Superior temporal gyrus (tissue), 1 donor: ENCODE measurements at regions not wholly inside any gene's neighbourhood (a gene's known extent, or its start where the extent isn't known, plus 50 kb on each side); places are given as distances from the start of the nearest gene placed in this dataset.

Experiments used
- DNase-seq: peaks from one replicate; pipeline ENCODE4 v3.0.0-alpha.2; 2016; ENCODE audit errors: extremely low spot score

DNA sequence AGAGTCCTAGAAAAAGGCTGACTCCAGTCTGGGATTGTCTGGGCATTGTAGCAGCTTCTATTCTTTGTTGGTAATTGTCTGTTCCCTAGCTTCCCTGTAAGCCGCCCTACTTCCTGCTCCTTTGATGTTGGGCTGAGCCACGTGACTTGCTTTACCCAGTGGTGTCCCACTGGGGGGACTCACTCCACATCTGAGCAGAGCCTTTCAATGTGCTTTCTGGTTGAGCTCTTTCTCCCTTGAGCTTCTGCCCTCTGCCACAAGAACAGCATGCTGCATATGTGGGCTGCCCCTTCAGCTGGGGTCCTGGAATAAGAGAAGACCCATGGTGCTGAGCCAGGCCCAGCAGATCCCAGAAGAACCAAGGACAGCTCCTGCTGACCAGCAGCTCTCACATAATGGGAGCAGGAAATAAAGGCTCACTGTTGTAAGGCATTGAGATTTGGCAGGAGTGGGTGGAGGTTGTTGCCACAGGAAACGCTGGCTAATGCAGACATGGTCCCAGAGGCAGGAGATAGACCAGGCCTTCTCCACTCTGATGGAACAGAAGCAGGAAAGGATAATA lies 276.3 kb upstream of the GJB5 start:
- no peak for DNase-seq

DNA sequence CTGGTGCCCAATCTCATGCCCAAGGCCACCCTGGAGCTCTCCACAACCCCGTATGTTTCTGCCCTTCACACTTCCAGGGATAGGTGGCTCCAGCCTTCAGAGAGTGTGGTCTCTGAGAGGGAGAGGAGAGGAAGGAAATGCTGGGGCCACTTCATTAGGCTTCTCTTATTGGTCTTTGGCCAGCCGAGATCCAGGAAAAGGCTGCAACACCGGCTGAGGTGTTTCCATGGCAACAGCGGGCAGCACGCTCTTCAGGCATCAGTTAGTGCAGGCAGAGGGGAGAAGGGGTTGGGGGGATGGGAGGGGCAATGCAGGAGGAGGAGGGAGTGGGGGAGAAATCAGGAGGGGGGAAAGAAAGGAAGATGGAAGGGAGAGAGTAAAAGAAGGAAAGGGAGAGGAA lies 275.1 kb upstream of the GJB5 start:
- no peak for DNase-seq

DNA sequence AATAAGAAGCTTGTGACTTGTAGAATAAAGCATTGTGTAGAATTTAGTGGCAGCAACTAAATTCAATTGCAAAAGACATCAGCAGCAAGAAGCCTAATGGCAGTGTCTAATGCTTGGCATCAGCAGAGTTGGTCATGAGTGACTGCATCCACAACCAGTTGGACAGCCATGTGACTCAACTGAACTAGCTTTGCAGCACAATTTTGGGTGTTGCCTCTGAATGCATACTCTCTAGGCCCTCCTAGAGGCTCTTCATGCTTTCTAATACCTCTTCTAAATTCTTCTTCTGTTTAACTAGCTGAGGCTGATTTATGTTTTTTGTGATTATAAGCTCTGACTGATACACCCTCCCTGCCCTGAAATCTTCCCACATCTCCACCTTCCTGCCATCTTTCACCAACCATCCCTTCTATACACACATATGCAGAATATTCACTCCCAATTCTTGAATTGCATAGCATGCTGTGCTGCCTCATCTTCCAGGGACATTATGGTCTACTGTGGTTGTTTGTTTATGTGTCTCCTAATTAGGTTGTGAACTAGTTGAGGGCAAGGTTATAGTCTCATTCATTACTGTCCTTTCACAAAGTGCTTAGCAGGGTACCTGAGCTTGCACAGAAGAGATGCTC lies 266.7 kb upstream of the GJB5 start:
- no peak for DNase-seq

DNA sequence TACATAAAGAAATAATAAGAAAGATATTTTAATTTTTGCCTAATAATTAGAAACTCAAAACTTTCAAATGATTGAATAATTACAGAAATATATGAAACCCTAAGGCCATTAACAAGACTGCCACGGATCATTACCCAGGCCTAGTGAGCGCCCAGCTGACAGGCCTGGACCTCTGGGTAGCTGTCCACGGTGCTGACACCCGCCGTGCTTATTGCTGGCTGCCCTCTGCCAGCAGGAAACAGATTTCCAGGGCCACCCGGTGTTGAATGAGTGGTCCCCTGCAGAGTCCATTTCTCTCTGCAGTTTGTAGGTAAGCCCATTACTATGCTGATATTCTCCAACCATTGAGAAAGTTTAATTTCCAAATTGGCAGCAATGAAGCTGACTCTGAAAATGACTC lies 254.4 kb upstream of the GJB5 start:
- no peak for DNase-seq

DNA sequence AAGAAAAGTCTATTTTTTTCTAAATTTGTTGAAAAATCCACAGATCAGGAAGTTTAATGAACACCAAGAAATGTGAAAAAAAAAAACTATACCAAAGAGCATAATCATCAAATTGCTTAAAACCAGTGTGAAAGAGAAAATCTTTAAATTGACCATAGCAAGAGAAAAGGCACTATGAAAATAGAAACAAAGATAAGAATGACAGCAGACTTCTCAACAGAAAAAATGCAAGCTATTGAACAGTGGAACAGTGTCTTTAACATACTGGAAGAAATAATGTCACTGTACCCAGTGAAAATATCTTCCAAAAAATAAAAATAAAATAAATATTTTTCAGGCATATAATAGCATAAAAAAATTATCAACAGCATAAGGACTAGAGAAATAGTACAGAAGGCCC lies 243.0 kb upstream of the GJB5 start:
- DNase-seq = no peak

DNA sequence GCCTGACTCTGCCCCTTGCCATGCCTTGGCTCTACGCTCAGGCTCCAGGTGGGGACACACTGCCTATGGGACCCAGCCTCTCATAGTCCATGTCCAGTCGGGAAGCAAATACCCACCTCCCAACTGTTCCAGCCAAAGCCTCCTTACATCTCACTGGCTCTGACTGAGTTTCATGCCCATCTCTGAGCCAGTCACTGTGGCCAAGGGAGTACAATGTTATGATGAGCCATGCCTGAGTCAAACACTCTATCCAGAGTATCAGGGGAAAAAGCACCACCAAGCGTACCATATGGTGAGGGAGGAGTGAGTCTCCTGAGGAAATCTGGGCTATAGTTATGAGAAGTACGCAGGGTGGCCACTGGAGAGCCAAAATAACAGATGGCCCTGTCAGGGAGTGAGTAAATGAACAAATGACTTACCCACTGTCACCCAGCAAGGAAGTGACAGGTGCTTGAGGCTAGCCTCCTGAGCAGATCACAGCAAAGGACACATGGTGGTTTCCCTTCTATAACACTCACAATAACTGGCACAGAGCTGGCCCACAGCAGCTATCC lies 236.6 kb upstream of the GJB5 start:
- DNase-seq = no peak

DNA sequence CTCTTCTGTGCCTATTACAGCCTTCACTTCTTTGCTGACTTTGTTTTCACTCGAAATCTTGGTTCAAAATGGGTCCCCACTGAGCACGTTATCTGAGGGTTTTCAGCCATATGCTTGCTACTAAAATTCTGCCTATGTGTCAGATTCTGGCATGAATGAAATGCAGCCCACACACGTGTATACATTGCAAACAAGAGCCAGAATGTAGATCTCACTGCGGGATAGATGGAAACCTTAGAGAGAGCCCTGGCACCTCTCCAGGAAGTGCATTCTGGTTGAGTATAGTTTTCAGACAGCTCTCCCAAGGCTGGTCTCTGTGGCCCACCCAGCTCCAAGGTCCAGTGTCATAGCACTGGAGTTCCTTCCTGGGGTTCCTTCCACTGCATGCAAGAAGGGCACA lies 234.7 kb upstream of the GJB5 start:
- peak; percentile 37 for DNase-seq

DNA sequence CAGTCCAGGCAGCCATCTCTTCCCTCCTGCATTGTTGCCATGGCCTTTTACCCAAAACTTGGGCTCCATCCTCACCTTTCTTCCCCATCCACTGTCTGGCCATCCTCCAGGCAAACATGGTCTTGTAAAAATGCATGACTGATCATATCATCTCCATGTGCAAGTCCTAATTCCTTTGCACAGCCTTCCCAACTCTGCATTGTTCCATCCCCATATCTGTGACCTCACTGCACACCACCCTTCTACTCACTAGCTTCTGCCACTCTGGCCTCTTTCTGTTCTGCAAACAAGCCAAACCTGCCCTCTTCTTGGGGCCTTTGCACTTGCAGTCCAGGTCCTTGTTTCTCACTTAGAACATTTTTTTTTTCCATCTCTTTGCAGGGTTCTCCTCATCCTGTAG lies 230.1 kb upstream of the GJB5 start:
- no peak for DNase-seq

DNA sequence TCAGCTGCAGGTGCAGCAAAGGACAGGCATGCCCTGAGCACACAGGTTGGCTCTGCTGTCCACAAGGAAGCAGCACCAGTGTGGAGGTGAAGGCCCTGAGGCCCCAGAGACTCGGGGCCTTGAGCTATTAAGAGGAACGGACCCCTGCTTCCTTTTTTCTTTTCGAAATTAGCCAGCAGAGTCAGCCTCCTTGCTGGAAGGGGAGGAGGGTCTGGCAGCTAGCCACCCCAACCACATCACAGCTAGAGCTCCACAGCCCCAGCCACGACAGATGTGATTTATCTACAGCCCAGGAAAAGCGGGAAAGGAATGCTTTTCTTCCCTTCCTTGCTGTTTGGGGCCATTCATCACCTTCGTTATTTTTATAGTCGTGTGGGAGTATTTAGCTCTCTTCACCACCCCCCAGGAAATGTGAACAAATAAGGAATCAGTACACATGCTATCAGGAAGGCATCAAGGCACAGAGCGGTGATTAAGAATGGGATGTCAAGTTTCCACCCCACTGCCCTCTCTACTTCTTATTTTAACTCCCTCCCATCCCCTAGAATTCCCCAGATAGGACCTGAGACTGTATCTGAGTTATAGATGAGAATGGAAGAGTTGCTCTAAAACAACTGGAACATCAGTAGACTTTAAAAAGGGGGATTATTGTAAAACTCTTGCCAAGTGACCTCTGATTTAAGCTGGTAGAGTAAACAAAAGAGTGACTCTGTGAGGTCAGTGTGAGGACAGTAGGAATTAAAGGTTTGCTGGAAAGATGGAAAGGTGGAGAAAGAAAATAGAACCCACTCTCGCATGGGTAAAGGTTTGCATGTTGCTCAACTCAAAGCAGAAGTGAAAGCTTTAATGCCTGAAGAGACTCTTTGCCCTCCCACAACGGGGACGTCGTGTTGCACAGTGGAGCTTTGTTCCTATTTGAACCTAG lies 224.7 kb upstream of the GJB5 start:
- DNase-seq = no peak

DNA sequence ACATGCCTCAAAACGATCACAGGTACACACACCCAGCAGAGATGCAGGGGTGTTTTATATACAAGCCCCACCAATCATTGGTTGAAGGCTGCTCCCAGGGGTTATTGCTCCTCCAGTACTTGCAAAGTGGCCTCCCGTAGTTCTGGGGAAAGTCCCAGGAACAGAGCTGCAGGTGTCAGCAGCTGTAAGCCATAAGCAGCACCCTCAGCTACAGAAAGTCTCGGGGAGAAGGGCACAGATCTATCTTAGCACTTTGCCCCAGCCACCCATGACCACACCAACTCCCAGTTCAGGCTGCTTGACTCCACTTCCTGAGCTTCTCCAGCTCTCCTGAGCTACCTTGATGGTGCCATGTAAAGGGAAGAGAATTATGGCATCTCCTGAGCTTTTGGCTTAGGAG lies 222.7 kb upstream of the GJB5 start:
- no peak for DNase-seq

DNA sequence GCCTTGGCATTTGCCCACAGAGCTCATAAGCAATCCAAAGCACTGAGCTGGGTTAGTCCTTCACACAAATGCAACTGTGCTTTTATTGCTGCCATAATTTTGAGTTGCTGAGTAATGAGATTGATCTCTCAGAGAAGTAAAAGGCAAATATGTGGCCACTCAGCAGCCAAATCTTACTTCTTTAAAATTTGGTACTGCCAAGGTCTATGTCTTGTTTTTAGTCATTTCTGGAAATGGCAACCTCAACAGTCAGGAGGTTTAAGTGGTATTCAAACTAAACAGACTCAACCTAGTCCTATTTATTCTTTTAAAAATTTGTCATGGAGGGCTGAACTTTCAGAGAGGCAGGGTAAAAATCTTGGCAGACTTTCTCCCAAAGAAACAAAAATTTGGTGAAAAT lies 216.4 kb upstream of the GJB5 start:
- DNase-seq = no peak

DNA sequence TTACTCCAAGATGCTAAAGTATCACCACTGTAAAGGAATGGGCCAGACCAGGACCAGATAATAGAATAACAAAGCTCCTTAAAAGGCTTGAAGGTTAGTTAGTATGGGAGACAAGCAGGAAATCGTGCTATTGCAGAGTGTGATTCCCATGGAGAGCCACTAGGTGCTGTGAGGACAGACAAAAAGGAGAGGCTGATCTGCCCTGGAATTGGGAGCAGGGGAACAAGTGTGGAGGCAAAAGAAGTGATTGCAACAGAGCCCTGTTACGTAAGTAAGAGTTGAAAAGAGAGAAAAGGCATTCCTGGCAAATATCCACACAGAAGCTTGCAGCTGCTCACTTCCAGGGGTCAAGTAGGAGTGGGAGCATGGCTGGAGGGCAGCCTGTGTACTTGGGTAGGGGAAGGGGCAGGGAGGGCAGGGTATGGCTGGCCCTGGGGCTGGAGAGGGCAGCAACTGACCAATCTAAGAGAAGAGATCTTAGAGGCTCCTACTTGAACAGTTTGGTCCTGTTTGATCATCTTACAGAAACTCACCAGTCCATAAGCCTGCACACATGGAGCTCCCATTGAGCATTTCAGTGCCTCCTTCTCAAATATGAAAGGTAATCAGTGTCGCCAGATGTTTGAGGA lies 207.7 kb upstream of the GJB5 start:
- no peak for DNase-seq

DNA sequence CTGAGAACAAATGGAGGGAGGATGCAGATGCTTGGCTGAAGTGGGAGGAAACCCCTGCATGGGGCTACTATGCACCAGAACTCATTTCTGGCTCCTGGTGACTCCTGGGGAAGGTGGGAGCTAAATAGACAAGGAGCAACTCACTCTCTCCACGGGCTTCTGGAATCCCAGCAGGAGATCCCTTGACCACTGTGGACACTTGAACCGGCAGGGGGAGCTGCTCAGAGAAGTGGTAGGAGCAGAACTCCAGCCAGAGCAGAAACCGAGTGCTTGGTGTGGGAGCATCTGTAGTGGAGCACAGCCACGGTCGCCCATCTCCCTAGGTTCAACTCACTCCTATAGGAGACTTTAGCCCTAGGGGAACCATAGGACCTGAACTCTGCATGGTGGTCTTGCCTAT lies 205.6 kb upstream of the GJB5 start:
- no peak for DNase-seq

DNA sequence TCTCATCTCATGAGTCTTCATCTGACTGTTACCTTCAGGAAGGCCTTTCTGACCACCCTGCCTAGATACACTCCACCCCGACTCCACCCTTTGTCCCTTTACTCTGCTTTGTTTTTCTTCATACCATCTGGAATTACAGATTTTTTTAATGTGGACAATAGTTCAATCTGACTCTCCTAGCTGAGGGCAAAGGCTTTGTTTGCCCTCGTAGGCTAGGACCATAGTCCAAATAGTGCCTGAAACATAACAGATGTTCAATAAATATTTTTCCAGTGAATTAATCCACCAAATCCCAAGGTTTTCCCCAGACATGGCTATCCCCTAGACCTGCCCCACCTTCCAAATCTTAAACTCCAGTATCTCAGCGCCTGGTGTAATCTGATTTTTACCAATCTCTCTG lies 176.5 kb upstream of the GJB5 start:
- no peak for DNase-seq

DNA sequence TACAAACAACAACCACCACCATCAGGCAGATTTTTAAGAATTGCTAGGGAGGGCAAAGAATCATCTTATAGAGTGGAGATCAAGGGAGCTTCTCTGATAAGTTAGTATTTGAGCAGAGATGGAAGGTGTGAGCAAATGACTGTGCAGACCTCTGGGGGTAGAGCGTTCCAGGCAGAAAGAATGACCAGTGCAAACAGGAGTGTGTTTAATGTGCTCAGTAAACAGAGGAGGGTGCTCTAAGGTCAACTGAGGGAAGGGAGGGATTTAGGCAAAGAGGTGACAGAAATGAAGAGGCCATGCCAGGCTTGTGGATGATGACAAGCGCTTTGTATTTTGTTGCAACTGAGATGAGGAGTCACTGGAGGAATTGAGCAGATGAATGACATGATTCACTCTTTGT lies 172.5 kb upstream of the GJB5 start:
- DNase-seq = no peak

DNA sequence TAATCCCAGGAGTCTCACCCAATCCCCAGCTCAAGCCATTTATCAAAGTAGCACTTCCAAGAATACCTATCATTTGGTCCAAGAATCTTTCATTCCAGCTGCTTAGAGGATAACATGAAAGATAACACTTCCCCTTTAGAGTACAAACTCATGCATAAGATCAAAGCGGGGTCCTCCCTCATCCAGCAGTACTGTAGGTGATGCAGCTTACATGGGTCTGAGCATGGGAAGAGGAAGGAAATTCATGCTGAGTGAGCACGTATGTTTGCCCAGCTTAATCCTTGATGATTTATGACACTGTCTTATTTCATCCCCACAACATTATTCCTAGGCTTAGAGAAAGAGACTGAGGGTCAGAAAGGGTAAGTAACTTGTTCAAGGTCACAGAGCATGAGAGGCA lies 167.1 kb upstream of the GJB5 start:
- DNase-seq = no peak

DNA sequence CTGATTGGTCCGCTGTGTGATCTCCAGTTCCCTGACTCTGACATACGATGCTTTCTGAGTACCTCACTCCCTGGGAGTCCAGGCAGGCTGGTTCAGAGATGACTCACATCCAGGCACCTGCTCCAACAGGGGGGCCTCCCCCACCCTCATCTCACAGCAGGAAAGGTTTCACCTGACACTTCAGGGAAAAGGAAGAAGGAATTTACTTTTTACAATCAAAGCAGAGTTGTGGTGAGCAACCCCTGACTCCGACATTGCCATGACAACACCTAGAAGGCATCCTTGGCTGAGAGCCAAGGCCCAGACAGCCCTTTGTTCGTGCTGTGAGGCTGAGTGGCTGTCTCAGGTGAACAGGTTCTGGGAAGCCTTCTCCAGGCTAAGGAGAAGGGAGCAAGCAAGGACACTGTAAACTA lies 164.6 kb upstream of the GJB5 start:
- no peak for DNase-seq

DNA sequence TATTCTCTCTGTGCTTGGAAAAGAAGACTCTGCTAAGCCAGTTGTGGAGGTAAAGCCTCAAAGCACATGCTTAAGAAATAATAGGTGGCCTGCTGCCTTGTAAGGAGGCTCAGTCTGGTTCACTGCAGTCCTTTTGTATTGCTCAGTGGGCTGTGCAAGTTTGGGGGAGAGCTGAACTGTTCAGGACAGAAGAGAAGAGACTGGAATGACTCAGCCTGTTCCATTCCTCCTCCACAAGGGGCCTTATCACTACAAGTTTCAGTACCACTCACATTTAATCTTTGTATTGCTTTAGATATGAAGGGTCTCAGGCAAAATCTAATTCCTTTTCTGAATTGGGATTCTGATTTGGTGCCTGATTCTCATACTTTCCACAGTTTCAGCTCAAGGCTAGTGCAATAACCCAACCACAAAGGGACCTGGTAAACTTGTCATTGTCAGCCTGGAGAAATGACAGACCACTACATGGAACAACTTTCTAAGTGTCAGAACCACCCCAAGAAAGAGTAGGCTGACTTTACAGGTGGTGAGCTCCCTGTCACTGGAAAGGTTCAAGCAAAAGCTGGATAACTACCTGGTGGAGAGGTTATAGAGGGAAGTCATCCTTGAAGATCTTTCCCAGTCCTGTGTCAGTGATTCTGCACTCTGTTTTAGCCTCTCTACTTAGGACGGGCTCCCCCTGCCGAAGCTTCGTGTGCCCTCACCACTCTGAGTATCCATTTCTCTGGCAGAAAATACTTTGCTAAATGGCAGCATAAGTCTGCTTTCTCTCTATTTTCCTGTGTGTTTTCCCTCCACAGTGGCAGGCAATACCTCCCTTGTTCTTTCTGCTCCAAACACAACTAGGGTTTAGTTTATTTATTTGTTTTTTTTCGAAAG lies 162.9 kb upstream of the GJB5 start:
- no peak for DNase-seq

DNA sequence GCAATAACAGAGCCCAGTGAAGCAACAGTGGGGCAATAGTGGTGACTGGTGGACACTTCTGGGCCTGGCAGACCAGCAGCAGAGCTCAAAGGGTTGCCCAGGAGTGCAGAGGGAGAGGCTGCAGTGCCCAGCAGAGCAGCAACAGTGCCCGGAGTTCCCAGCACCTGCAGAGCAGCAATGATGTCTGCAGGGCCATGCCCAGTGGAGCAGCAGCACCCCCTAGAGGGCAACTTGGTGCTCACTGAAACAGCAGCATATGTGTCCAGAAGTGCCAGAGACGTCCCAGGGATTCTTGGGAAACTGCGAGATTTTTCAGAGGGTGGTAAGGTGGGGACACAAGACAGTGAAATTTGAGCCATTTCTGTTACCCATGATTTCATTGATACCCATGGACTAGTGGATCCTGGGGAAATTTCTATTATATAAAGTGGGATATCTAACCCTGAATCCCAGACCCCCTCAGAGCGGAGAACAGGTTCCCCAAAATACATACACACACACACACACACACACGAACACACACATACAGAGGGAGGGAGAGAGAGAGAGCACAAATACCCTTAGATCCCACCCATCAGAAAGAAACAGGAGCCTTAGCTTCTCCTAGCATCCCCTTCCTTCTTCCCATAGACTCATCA lies 156.9 kb upstream of the GJB5 start:
- DNase-seq = peak; percentile 86

DNA sequence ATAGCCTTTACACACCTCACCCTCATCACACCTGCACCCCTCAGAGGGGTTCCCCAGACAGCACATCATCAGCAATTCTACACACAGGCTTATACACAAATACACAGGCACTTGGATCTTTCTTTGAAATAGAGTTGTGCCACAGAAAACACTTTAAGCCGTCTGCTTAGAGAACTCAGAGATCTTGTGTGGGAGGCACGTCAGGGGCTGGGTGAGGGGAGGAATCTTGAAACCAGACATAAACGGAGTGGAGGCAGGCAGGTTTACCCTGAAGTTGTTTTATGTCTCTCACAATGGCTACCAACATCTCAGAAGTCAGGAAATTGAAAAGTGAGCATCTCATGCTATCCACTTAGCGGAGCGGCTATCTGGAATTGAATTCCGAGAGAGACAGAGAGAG lies 151.9 kb upstream of the GJB5 start:
- DNase-seq = no peak

DNA sequence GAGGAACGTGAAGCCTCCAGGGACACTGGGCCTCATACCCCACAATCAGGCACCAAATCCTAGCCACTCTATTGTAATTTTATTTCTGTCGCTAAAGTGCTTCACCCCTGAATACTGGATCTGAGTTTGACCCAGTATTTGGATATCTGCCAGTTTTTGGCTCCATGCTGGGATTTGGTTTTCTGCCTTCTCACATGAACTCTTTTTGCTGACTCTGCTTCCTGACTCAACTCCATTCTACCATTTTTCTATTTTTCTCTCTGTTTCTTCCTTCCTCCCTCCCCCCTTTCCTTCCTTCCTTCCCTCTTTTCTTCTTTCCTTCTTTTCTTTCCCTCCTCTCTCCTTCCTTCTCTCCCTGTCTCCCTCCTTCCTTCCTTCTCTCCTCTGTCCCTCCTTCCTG lies 151.3 kb upstream of the GJB5 start:
- DNase-seq = no peak
